GM18907 (cell line): ENCODE measurements at regions not wholly inside any gene's neighbourhood (a gene's known extent, or its start where the extent isn't known, plus 50 kb on each side); places are given as distances from the start of the nearest gene placed in this dataset.

Experiments
- ATAC-seq: cut with Tn5 transposase; IDR thresholded peaks from one replicate; pipeline ENCODE4 v1.9.1; 2021; ENCODE audit warnings: mild to moderate bottlenecking, moderate library complexity; ENCODE audit not compliant: unreplicated experiment

GRCh38 chr1:113219377-113219776 is 146.4 kb downstream of the LRIG2 start:
- ATAC-seq, result no peak

DNA sequence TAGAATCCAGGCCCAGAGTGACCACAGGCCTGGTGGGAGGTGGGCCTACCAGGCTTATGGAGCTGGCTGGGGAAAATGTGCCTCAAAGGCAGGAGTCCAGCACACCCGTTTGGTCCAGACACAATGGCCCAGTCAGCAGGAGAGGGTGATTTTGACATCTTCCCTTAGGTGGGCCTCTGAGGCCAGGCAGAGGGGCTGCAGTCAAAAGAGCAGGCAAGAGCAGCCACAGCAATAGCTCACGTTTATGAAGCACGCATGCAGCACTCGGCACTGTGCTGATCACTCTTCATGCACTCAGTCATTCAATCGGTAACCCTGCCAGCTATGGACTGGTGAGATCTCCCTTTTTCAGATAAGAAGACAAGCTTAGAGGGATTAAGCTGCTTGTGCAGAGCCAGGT is 146.8 kb downstream of the LRIG2 start:
- no peak for ATAC-seq

GRCh38 chr1:113223040-113223439 is 150.0 kb downstream of the LRIG2 start:
- ATAC-seq, result no peak

DNA sequence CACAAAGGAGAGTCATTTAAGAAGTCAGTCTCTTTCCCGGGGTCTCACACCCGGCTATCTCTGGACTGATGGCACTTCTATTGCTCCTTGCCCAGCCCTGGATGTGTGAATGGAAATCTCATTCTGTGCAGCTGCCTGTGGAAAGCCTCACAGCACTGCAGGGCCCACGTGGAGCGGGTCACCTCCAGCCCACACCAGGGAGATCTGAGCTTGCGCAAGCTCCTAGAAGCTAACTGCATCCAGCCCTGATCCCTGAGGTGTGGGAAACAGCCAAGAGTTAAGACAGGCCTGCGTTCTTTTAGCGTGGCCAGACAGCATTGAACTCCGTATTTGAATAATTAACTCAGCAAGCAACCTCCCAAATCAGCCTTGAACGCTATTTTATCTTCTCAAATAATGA is 150.5 kb downstream of the LRIG2 start:
- ATAC-seq, result no peak

DNA sequence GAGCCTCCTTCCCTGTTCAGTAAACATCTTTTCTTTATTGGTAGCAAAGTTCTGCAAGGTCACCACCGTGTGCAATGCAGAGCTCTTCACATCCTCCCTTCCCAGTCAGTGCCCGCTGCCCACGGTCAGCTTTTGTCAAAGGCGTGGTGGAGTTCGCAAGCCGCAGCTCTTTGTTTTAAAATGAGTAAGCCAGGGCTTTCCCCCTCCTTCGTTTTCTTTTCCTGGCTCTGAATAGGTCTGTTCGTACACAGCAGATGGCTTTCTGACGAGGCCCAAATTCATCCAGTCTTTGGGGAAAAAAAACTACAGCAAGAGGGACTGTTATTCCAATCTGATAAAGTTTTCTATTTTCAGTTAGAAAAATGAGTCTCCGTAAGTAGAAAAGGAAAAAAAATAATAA is 153.2 kb downstream of the LRIG2 start:
- ATAC-seq, result no peak

DNA sequence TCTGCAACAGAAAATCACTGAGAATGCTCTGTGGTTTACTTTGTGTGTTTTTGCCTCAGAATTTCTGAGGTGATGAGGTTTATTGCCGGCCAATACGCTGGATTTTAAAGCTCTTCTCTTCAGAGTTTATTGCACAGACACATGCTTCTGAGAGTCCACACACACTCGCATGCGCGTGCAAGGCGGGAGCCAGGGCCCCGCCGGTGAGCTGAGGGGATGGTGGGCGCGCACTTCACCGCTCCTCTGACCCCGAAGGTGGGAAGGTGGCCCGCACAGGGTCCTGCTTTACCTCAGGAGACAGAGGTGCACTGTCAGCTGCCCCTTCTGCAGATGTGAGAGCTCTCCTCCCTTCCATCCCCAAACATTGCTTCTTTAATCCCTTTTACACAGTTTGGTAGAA is 158.4 kb upstream of the MAGI3 start:
- no peak for ATAC-seq

DNA sequence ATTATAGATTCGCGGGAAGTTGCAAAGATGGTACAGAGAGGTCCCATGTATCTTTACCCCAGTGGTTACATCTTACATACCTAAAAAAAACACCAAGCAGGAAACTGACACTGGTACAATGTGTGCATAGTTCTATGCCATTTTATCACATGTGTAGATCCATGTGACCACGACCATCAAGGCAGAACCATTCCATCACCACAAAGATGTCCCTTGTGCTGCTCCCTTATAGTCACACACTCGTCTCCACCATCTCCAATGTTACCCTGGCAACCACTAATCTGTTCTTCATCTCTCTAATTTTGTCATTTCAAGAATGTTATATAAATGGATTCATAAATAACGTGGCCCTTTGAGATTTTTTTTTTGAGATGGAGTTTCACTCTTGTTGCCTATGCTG is 156.9 kb upstream of the MAGI3 start:
- ATAC-seq, result no peak

- no peak for ATAC-seq
Measured at GRCh38 chr1:113241237-113241636, 149.1 kb upstream of the MAGI3 start.

DNA sequence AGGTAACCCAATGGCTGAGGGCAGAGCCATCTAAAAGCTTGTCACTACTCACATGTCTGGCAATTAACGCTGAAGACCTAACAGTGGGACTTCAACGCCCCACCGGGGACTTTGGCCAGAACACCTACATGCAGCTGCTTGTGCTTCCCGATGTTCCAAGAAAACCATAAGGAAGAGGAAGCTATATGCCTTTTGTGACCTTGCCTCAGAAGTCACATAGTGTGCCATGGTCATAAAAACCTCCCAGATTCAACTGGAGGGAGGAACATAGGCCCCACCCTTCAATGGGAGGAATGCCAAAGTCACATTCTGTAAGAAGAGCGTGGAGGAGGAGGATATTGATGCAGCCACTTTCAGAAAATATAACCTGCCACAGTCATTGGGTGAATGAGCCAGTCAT is 147.8 kb upstream of the MAGI3 start:
- no peak for ATAC-seq

DNA sequence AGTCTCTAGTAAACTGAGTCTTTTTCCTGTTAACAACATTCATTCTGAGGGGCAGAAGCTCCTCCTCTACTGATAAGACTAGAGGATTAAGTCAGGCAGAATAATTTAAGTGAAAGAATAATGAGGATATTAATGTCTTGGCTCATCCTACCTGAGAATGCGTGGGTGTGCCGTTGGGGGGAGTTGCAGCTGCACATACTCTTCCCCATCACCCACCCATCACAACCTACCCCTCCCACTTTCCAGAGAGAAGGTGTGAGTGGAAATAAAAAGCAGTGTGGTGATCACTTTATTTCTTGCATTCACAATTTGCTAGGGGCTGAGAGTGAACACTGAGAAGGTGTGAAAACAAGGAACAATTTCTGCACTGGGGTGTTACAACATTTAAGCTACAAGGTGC is 146.8 kb upstream of the MAGI3 start:
- no peak for ATAC-seq

- no peak for ATAC-seq
Measured at GRCh38 chr1:113244112-113244820, 146.0 kb upstream of the MAGI3 start.

DNA sequence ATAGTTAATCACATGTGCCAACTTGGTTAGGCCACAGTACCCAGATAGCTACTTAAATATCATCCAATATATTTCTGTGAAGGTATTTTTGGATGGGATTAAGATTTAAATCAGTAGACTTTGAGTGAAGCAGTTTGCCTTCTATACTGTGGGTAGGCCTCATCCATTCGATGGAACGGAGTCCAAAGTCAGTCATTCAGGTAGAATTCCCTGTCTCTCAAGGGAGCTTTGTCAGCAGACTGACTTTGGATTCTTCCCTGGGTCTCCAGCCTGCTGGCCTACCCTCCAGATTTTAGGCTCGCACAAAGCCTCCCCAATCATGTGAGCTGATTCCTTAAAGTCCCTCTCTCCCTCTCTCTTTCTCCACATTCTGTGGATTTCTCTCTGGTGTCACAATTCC is 145.1 kb upstream of the MAGI3 start:
- no peak for ATAC-seq

- no peak for ATAC-seq
Measured at GRCh38 chr1:113246929-113247328, 143.4 kb upstream of the MAGI3 start.

- ATAC-seq, result no peak
Measured at GRCh38 chr1:113247355-113247754, 143.0 kb upstream of the MAGI3 start.

- no peak for ATAC-seq
Measured at GRCh38 chr1:113247782-113248181, 142.5 kb upstream of the MAGI3 start.

GRCh38 chr1:113248494-113248893 is 141.8 kb upstream of the MAGI3 start:
- ATAC-seq, result no peak

GRCh38 chr1:113250161-113250560 is 140.2 kb upstream of the MAGI3 start:
- ATAC-seq, result no peak

DNA sequence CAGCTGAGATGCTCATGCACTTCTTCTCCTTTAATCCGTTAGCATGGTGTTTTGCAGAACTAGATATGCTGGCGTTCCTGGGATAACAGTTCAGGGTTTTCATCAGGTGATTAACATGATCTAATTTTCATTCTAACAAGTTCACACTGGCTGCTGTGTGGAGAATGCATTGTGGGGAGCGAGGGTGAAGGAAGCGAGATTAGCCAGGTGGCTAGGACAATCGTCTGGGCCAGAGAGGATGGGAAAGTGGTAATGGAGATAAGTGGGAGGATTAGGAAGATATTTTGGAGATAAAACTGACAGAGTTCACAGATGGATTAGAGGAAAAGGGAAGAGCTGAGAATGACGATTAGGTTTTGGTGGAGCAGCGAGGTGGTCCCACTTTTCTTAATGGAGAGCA is 138.1 kb upstream of the MAGI3 start:
- no peak for ATAC-seq

GRCh38 chr1:113253187-113253586 is 137.1 kb upstream of the MAGI3 start:
- no peak for ATAC-seq

- ATAC-seq, result no peak
Measured at GRCh38 chr1:113253590-113253989, 136.7 kb upstream of the MAGI3 start.

DNA sequence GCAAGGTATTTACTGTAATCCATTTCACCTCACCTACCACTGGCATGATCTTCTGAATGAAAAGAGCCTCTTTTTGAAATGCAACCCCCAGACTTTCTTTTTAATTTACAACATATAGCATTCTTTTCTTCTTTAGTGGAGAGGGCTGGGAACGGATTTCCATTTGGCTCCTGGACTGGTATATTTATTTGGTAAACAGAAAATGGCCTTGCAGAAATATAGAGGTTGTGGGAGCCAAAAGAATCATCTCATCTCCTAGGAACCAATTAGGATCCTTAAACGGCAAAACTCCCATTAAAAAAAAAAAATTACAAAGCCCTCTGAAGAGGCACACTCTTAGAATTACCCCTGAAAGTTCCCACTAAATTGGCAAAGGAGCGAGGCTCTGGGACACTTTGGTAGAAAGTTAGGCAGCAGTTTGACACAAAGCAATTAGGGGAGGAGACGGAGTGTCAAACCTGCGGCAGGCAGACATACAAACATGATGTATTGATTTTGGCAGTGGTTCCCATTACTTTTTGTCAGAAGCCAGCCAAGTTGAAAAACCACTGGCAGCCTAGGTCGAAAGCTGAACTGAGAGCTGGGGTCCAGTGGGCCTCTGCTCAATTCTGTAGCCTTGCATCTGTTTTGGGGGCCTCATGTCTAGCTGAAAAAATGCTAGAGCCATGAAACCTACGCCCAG is 135.1 kb upstream of the MAGI3 start:
- no peak for ATAC-seq

GRCh38 chr1:113255720-113256347 is 134.5 kb upstream of the MAGI3 start:
- no peak for ATAC-seq
